ENCODE measurements at regions not wholly inside any gene's neighbourhood (a gene's known extent, or its start where the extent isn't known, plus 50 kb on each side); places are given as distances from the start of the nearest gene placed in this dataset.

- no peak for DNase-seq (ENCODE audit: low spot score)
- no peak for TF ChIP-seq CTCF (IDR thresholded peaks at IDR 0.05; ENCODE audit: extremely low read depth, missing control alignments)
These were observed 103.8 kb upstream of the CFAP20DC start for GRCh38 chr3:59153648-59154047.

DNA sequence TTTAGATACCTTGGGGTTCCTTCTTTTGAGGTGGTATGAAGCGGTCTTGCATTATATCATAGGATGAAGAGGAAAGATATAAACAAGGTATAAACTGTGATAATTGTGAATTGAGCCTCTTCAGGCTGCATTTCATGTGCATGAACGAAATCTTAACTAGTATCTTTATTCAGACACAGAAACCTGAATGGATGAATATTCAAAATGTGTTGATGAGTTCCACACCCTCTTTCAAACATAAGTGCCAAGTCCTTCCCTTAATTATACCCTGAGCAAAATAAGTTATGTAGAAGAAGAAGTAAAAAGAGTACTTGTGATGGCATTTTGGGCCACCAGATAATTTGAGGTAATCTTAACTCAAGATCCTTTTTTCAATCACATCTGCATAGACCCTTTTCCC is 103.1 kb upstream of the CFAP20DC start:
- TF ChIP-seq CTCF (IDR thresholded peaks at IDR 0.05; ENCODE audit: extremely low read depth, missing control alignments) = no peak
- no peak for DNase-seq (ENCODE audit: low spot score)

DNA sequence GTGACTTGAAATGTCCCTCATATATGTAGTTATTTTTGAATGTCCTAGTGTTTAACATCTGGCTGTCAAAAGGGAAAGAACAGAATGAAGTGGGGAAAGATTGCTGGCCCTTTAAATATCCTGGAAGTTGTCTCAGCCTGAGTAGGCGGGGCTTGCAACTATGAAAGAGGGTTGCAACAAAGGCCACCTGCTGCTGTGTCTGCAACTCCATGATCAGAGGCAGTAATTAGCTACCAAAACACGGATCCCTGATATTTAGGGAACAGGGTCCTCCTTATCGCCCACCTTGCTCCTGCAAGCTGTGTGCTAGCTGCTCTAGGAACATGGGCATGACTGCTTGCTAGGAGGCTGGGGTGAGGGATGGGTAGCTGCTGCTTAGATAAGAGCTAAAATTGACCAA is 100.2 kb upstream of the CFAP20DC start:
- TF ChIP-seq CTCF (IDR thresholded peaks at IDR 0.05; ENCODE audit: extremely low read depth, missing control alignments) = no peak
- DNase-seq (ENCODE audit: low spot score) = no peak

DNA sequence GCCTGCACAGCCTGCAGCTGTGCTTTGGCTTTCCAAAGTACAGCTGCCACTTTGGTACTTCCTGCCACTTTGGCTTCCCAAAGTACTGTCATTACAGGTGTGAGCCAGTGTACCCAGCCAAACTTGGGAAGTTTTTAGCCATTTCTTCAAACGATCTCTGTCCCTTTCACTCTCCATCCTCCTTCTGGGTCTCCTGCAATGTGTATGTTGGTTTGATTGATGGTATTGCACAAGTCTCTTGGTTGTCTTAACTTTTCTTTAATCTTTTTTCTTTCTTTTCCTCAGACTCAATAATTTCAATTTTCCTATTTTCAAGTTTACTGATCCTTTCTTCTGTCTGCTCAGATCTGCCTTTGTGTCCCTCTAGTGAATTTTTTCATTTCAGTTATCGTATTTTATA is 99.3 kb upstream of the CFAP20DC start:
- no peak for DNase-seq (ENCODE audit: low spot score)
- TF ChIP-seq CTCF (IDR thresholded peaks at IDR 0.05; ENCODE audit: extremely low read depth, missing control alignments) = no peak

DNA sequence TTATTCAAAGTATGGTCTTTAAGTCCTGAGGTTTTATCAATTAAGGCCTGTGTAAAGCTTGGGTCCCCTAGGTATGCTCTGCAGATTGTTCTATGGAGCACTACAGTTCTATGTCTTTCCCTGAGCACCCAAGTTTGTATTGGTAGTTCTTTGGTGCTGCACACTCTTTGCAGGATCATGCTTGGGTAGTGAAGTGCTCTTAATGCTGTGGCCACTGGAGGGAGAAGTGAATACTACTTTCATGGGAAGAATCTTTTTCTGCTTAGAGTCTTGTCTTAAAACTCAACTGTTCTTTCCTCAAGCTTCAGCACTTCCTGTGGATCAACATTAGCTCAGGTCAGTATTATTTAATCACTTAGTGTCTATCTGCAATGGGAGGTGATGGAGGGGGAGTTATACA is 93.6 kb upstream of the CFAP20DC start:
- TF ChIP-seq CTCF (IDR thresholded peaks at IDR 0.05; ENCODE audit: extremely low read depth, missing control alignments) = no peak
- no peak for DNase-seq (ENCODE audit: low spot score)

DNA sequence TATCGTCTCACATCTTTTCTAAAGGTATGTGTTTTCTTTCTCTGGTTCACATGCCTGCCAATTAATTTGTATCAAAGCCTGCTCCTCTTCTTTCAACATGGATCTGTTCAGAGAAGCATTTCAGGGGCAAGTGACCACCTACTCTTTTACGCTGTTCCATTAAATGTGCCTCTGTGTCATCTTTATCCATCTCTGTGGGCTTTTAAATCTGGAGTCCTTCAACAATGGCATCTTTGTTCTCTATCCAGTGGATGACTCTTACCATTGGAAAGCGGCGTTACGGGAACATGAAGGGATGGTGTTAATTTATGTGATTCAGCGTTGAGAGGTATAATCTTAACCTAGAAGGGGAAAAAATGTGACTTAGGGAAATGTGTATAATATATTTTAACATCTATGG is 92.7 kb upstream of the CFAP20DC start:
- DNase-seq (ENCODE audit: low spot score) = no peak
- TF ChIP-seq CTCF (IDR thresholded peaks at IDR 0.05; ENCODE audit: extremely low read depth, missing control alignments) = no peak

DNA sequence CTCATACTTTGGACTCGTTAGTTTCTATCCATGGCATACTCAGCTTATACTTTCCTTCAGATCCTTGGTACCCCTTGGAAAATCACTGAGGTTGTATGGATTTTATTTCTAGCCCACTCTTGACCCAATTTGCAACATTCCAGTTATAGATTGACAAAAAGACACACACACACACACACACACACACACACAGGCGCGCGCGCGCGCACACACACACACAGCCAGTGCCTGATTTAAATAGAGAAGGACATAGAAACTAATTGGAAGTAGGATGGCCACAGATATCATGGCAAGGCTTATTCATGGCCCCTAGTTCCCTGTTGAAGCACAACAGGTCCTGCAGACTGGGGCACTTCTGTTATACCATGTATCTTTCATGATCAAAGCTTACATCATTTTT is 89.1 kb upstream of the CFAP20DC start:
- DNase-seq (ENCODE audit: low spot score) = no peak
- no peak for TF ChIP-seq CTCF (IDR thresholded peaks at IDR 0.05; ENCODE audit: extremely low read depth, missing control alignments)

All from GM20000 (cell line).